Myocyte (in vitro differentiated cells): ENCODE measurements at regions not wholly inside any gene's neighbourhood (a gene's known extent, or its start where the extent isn't known, plus 50 kb on each side); places are given as distances from the start of the nearest gene placed in this dataset.

Experiments used
- DNase-seq: peaks from one replicate; pipeline ENCODE4 v3.0.0-alpha.2; 2012; ENCODE audit warnings: low read depth

DNA sequence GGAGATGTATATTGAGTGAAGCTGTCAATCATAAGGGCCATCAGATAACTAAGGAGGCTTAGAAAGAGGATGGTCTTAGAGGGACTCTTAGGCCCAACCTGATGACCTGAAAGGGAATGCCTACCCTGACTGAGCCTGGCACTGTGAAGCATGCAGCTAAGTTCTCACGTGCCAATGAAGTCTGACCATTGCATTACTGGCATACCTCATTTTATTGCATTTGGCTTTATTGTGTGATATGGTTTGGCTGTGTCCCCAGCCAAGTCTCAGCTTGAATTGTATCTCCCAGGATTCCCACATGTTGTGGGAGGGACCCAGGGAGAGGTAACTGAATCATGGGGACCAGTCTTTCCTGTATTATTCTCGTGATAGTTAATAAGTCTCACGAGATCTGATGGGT is 421.6 kb upstream of the SGCD start:
- no peak for DNase-seq

GRCh38 chr5:155906046-155906445 is 420.9 kb upstream of the SGCD start:
- DNase-seq: no peak

DNA sequence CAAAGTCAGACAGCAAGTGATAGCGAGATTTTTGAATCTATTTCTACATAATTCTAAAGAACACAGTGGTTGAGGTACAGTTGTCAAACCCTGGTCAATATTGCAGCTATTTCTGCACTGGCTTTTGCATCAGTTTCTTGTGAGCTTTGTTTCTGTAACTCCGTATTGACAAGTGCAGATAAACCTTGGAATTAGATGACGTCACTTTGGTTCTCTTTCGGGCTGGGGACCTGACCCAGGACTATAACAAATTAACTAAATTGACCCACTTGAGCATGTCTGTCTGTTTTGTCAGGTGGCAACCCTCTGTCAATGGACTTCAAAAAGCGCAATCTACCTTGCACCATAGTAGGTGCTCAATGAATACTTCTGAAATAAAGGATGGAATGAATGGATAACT is 418.4 kb upstream of the SGCD start:
- no peak for DNase-seq

GRCh38 chr5:155912291-155912690 is 414.7 kb upstream of the SGCD start:
- no peak for DNase-seq

DNA sequence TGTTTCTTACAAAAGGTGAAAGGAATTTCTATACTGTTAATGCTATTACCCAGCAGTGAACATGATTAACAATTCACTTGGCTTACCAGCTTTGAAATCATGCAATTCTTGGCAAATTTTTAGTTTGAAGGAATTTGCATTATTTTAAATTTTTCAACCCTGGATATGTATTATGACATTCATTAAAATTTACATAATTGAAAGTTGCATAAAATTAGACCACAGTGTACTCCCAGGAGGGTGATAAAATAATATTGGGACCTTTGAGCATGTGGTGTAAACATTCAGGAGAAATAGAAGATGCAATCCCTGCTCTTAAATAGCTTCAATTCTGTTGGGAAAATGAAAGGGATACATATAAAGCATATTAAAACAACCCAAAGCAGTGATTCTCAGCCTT is 412.2 kb upstream of the SGCD start:
- DNase-seq: no peak

DNA sequence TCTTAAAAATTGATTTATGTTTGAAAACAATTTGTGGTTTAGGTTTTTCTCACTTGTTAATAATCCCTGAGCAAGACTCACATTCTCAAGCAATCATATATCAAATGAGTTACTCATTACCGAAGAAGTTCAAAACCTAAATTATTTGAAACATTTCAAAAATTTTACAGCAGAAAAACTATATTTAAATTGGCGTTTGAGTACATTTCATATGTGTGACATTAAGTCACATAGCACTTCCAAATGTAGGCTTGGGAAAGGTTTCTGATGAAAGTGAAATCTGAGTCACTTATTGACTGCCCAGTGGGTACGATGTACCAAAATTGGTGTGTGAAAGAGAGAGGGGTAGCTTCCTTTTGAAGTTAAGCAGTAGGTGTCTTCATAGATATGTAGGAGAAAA is 411.4 kb upstream of the SGCD start:
- DNase-seq: no peak

DNA sequence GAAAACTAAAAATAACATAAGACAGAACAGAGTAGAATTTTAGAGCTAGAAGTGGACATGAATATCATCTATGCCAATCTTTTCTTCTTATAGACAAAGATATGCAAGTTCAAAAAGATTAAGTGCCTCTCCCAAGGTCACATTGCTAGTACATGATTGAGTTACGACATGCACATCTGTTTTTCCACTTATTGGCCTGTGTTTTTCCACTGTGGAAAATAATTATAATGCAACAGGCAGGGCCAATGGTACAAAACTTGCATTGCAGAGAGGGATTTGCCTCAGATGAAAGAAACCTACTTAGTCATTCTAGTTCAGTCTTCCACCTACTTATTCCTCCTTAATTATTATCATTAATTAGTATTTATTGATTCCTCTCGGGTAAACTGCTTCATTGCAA is 407.8 kb upstream of the SGCD start:
- DNase-seq: no peak

- DNase-seq: no peak
Observed at GRCh38 chr5:155919725-155920124, 407.2 kb upstream of the SGCD start.

DNA sequence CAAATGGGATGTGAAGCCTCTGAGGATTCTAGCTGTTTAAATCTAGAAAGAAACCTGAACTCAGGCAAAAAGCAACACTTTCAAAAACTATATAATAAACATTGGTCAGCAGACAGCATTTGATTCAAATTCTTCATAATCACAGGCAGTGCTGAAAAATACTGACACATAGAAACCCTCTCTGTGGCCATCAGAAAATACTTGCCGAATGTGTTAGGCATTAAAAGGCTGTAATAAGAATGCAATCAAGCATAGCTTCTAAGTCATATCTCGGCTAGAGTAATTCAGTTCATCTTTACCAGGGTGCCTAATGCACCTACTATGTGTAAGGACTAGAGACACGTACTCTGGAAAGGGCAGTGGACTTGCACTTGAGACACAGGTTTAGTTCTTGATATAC is 405.3 kb upstream of the SGCD start:
- no peak for DNase-seq

DNA sequence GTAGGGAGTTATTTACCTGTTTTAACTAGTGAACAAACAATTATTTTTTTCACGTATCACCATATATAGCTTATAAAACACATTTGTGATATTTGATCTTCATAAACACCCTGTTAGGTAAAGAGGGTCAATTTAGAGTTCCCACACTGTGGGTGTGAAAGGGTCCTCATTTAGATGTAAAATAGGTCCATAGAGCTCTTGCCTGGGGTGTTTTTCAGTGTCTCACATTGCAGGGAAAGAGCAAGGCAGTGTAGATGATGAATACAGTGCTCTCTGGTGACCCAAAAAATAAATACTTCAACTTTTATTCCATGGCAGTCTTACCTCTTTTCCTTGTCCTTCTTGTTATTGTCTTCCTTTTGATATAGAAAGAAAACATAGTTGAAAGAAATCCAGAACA is 403.2 kb upstream of the SGCD start:
- DNase-seq: no peak

DNA sequence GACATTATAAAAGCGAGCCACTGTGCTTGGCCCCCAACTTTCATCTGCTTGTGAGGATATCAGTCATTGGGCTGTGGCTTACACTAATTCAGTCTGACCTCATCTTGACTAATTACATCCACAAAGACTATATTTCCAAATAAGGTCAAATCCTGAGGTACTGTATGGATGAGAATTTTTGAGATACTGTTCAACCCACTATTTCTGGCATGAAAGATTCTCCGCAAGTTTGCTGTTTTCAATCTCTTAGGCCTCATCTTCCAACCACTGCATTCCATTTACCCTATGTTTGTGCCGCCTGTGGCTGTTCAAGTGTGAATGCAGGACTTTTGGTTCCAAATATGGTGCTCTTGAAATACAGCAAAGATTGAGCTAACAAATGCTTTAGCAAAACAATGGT is 400.9 kb upstream of the SGCD start:
- no peak for DNase-seq

DNA sequence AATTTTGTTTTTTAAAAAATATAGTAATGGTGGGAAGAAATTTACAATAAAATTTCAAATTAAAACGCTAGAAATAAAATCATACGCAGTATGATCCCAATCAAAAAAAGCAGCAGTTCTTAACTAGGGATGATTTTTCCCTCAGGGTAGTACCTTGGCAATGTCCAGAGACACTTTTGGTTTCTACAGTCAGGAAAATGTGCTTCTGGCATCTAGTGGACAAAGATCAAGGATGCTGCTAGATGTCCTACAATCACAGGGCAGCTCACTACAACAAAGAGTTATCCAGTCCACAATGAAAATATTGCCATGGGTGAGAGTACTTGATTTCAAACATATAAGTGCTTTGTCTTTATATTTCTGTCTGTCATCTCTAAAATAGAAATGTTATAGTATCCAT is 400.2 kb upstream of the SGCD start:
- no peak for DNase-seq

DNA sequence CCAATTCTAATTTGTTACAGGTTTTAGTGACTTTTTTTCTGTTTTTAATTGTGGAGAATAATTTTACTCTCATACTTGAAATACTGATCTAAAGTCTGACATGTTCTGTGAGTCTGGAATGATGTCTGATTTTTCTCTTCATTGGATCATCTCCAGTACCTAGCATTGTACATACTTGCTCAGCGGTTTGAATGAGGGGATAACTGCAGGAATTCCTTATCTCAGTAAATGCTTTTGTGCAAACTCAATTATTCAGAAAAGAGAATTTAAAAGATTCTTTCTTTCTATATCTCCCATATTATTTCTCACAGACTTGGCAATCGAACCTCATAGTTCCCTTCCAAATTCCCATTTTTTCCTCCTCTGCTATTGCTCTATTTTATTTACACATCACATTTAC is 397.9 kb upstream of the SGCD start:
- DNase-seq: no peak

GRCh38 chr5:155934964-155935363 is 392.0 kb upstream of the SGCD start:
- no peak for DNase-seq

DNA sequence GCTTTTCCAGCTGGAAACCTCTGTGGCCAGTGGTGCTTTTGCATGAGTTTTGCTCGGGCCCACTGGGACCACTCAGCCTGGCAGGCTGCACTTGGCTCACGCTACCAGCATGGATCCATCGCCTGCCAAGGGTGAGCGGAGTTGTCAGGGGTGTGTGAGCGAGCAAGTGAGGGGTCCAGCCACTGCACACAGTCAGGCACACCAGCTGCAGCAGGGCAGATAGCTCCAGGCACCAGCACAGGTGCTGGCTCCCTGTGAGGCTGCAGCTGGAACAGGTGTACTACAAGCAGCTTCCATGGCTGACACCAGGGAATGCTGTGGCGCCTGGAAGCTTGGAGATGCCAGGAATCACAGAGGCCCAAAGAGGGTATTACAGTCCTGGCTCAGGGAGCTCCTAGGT is 391.2 kb upstream of the SGCD start:
- DNase-seq: no peak

GRCh38 chr5:155936520-155937406 is 390.2 kb upstream of the SGCD start:
- no peak for DNase-seq

- DNase-seq: peak; percentile 12
Observed at GRCh38 chr5:155938051-155938450, 388.9 kb upstream of the SGCD start.

- no peak for DNase-seq
Observed at GRCh38 chr5:155941340-155941739, 385.6 kb upstream of the SGCD start.

GRCh38 chr5:155943516-155944407 is 383.2 kb upstream of the SGCD start:
- peak; percentile 34 for DNase-seq

DNA sequence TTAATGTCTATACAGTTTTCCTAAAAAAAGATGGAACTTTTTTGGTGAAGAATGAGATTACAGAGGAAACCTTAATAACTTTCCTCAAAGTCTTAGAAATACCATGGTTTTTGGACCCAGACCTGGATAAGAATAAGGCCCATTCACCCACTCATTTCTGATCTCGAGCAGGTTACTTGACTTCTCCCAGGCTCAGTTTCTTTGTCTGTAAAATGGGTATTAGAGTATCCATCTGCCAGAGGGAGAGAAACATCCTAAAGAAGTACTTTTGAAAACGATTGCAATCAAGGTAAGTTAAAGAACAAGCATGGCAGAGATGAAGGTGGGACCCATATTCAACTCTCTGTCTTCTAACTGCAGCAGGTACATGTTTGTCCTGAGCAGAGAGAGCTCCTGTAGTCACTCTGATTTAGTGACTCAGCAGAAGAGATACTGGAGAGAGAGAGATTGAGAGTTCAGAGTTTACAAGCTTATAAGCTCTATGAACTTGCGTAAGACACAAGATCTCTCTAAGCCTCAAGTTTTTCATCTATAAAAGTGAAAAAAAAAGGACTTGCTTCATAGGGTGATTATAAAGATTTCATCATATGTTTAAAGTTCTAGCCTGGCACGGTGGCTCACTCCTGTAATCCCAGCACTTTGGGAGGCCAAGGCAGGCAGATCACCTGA is 379.4 kb upstream of the SGCD start:
- DNase-seq: no peak

DNA sequence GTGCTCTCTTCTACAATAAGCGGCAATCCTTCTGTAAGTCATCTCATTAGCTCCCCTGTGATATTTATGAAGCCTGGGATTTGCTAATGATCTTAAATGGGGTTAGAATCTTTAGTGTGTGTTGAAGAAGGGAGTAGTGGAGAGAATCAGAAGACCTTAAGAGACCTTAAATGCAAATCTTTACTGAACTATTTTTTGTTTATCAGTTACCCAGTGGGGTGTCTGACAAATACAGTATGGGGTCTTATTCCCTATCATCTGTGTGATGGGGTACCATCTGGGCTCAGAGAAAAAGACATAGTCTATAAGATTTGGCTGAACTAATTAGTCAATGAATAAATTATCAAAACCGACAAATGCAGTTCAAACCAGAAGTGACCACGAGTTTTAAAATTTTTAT is 378.4 kb upstream of the SGCD start:
- DNase-seq: no peak
